Right ventricle myocardium inferior (tissue), 1 donor: ENCODE measurements at regions not wholly inside any gene's neighbourhood (a gene's known extent, or its start where the extent isn't known, plus 50 kb on each side); places are given as distances from the start of the nearest gene placed in this dataset.
"Not testable (repeated sequence)": the region's sequence is repeated elsewhere in the genome, so short reads cannot be mapped to it uniquely, and the experiment has no call there.

Source experiments
- ATAC-seq: fragments of 200-7000 bp; cut with Tn5 transposase; one replicate; pipeline ENCODE4 v1.9.1; 2020; ENCODE audit warnings: mild to moderate bottlenecking, moderate library complexity
- DNase-seq: peaks from one replicate; pipeline ENCODE4 v3.0.0; 2021; ENCODE audit errors: missing footprints
- intact Hi-C: fragments of 100-400 bp; cut with DNase I; formaldehyde crosslinking; loops from one replicate; pipeline ENCODE4 v1.11.0; 2022
- donor health status: DM: no; HTN: yes; CAD: no; lungs with severe emphysema.

DNA sequence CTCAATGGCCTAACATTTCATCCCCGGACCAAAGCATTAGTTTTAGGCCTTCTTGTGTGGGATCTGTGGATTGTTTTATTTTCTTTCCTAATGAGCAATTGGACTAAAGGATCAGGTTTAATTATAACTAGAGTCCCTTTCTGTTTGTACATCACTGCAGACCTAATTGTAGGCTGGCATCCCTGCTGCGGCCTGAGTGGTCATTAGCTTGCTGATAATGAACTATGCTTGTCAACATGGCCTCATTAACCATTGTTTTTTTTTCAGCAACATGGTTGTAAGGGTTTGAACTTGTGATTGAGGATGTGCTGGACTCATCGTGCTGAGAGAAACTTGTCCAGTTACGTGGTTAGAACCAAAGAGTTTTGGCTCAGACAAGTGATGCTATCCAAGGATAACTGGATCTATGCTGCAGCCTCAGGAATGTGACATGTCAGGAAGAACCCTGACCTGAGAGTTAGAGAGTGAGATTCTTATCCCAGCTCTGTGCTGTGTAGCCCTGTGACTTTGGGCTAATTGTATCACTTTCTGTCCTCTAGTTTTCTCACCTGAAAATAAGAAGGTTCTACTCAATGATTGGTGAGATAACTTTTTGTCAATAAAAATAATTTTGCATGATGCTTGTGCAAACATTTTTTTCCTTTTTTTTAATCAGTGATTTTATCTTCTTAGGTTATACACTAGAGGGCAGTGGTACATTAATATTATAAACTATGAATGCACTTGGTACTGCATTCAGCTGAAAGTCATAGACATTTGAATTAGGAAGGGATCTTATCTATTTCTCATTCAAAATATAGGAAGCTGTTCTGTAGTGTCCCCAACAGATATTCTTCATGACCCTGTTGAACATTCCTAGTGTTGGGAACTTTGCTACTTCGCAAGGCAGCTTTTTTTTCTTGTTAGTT lies 140.9 kb downstream of the RNF144B start:
- no peak for DNase-seq
- no peak for ATAC-seq
- intact Hi-C loops: no loop called here

DNA sequence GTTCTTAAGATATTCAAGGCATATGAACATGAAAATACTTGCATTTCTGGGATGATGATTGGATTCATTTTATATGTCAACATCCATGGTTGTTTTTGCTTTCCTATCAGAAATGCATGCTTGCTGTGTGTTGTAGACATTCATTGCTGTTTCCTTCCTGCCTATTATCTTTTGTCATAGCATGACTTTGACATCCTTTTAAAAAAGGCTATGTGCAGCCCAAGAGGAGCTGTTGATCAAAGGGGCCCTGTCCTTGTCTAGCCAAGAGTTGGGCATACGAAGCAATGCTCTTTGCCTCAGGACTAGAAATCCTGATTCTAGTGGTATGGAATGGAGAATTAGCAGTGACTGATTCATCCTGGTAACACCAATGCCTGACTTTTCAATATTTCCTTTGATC lies 143.1 kb downstream of the RNF144B start:
- intact Hi-C loops: no loop called here
- DNase-seq: no peak
- no peak for ATAC-seq

- ATAC-seq: no peak
- DNase-seq: no peak
- intact Hi-C loops: no loop called here
Observed at GRCh38 chr6:18532139-18532538, 145.0 kb downstream of the RNF144B start.

DNA sequence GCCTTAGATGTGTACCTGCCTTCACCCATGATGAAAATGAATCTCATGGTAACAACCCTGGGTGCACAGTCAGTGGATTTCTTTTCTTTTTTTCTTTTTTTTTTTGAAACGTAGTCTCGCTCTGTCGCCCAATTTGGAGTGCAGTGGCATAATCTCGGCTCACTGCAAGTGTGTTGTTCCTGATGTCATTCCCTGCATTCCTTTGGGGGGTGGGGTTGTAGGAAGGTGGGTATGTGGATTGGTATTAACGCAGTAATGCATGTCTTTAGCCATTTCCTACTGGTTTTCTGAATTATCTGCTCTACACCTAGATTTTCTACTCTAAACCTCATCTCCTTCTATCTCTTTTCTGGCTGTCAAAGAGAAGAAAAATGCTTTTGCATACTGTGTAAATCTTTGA lies 146.6 kb downstream of the RNF144B start:
- intact Hi-C loops: no loop called here
- DNase-seq (no peak), ATAC-seq (no peak)

GRCh38 chr6:18536591-18537055 lies 149.5 kb downstream of the RNF144B start:
- no peak for ATAC-seq
- intact Hi-C loops: no loop called here
- no peak for DNase-seq

GRCh38 chr6:18538315-18538714 lies 151.2 kb downstream of the RNF144B start:
- DNase-seq (no peak), ATAC-seq (no peak)
- intact Hi-C loops: no loop called here

GRCh38 chr6:18543051-18543450 lies 155.9 kb downstream of the RNF144B start:
- no peak for ATAC-seq
- no peak for DNase-seq
- intact Hi-C loops: no loop called here

DNA sequence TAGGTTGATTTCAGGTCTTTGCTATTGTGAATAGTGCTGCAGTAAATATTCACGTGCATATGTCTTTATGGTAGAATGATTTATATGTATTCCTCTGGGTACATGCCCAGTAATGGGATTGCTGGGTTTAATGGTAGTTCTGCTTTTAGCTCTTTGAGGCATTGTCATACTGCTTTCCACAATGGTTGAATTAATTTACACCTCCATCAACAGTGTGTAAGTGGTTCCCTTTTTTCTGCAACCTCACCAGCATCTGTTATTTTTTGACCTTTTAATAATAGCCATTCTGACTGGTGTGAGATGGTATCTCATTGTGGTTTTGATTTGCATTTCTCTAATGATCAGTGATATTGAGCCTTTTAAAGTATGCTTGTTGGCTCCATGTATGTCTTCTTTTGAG lies 158.0 kb downstream of the RNF144B start:
- intact Hi-C loops, ATAC-seq, DNase-seq: not testable (repeated sequence)

- intact Hi-C loops: no loop called here
- ATAC-seq (no peak), DNase-seq (no peak)
Observed at GRCh38 chr6:18545726-18546125, 158.6 kb downstream of the RNF144B start.

DNA sequence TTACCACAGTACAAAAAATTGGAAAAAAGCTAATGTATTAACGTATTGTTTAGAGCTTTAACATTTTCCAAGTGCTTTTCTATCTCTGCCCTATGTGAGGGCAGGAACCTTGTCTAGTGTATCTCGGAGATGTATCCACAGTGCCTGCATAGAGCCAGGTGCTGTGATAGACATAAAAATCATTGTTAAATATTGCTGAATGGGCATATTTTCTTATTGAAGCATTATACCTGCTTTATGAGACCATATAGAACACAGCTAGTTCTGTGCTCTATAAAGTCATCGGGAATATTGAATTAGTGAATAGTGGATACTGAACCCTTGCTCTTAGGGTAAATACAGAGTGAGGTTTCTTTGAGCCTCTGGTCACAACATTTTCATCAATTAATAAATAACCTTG lies 163.0 kb downstream of the RNF144B start:
- intact Hi-C loops: no loop called here
- no peak for ATAC-seq
- no peak for DNase-seq

DNA sequence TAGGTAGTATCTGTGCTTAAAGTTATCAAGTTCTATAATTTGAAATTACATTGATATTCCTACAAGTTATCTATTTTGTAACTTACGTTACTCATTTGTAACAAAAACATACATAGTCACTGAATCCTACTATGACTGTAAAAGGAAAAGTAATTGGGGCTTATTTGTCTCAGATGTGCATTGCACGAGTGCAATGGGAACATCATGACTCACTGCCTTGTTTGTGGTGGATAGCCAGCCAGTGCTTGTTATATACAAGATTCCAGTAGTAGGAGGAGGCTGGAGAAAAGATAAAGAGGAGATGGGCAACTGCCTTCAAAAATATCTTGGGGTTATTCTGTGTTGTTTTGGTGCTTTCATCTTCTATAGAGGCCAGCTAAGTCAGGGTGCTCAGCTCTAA lies 164.1 kb downstream of the RNF144B start:
- intact Hi-C loops: no loop called here
- no peak for DNase-seq
- no peak for ATAC-seq

DNA sequence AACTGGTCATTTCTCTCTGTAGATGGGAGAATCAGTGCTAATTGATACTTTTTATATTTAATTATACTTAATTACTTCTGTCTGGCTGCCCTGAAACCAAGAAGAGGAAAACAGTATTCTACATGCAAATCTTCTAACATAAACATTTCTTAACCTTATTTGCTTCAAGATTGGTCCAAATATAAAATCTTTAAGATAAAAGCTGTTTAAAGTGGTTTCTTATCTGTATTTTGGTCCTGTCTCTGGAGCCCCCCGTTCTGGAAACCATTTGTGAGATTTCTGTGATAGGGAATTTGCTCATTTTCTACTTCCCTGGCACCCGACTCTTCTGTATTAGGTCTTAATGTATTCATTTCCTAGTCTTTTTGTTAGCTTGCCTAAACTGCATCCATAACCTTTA lies 168.6 kb downstream of the RNF144B start:
- no peak for DNase-seq

DNA sequence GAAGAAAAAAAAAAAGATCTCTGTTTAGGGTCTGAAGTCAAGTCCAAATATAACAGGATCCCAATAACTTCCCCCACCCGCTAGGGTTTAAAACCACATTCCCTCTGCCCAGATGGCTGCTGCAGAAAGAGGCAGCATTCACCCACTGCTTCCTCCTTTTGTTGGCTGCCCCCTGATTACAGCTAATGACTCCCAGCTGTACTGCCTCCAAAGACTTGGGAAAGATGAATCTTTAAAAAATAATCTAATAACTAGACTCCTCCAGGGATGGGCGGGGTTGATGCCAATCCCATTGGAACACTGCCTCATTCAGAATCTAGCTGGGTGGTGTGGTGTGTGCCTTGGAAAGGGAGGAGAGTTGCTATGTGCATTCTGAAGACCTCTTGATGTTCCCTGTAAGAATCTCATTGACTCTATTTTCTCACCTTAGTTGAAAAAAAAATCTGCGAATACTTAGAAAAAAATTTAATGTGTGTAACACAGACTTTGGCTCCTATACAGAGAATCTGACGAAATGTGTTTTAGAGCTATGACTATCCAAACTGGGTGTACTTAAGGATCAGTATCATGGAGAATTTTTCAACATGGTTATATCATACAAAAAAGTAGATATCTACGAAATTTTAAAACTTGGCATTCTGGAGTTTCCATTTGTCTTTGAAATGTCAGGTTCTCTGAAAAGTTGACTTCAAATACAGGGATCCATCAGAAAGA lies 174.0 kb downstream of the RNF144B start:
- DNase-seq: no peak
- no peak for ATAC-seq
- intact Hi-C loops: no loop called here

More for the DNA sequence above, 168.6 kb downstream of the RNF144B start:
- no peak for ATAC-seq
- intact Hi-C loops: no loop called here

DNA sequence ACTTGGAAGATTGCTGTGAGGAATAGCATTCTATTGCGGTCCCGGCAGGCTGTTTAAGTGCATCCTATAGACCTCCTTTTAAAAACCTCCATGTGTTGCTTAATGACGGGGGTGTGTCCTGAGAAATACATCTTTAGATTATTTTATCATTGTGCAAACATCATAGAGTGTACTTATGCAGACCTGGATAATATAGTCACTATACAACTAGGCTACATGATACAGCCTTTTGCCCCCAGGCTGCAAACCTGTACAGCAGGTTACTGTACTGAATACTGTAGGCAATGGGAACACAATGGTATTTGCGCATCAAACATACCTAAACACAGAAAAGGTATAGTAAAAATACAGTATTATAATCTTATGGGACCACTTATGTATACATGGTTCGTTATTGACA lies 175.6 kb downstream of the RNF144B start:
- intact Hi-C loops: no loop called here
- DNase-seq: no peak
- ATAC-seq: no peak

- intact Hi-C loops: no loop called here
- no peak for ATAC-seq
- DNase-seq: no peak
Observed at GRCh38 chr6:18564775-18565174, 177.6 kb downstream of the RNF144B start.

DNA sequence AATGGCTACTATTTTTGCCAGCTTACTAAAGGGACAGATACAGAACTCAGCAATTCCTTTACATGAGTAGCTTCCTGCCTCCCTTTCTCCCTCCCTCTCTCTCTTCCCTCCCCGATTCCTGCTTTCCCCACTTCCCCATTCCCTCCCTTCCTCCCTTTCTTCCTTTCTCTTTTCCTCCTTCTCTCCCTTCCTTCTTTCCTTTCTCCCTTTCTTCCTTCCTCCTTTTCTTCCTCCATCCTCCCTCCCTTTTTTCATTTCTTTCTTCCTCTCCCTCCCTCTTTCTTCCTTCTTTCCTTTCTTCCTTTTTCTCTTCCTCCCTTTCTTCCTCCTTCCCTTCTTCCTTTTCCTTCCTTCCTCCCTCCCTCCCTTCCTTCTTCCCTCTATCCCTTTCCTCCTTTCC lies 178.1 kb downstream of the RNF144B start:
- ATAC-seq (no peak), DNase-seq (no peak)
- intact Hi-C loops: no loop called here

DNA sequence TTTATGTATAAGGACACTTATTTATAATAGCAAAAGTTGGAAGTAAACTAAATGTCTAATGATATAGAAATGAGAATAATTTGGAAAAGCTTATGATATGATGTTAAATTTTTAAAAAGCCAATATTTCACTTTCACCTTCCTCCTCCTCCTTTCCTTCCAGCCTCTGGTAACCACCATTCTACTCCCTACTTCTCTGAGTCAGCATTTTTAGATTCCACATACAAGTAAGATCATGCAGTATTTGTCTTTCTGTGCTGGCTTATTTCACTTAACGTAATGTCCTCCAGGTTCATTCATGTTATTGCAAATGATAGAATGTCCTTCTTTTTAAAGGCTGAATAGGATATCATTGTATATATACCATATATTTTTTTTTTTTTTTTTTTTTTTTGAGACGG lies 180.2 kb downstream of the RNF144B start:
- ATAC-seq: no peak
- DNase-seq: no peak
- intact Hi-C loops: no loop called here

DNA sequence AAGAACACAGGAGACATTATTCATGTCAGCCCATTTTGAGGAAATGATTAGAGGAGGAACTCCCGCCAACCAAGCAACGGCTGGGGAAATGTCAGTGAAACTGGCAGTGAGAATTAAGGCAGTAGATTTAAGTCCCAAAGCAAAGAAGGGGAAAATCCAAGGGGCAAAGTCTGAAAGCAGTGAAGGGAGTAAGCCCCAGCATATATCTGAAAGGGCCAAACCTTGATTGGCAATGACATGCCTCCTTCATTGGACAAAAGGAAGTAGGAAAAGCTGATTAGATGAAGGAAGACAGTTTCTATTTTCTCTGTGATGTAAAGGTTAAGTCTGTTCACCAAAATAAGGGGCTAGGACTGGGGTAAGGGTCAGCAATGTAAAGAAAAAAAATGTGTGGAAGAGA lies 190.3 kb downstream of the RNF144B start:
- intact Hi-C loops: no loop called here
- no peak for ATAC-seq
- DNase-seq: no peak

GRCh38 chr6:18579166-18579565 lies 192.0 kb downstream of the RNF144B start:
- ATAC-seq: no peak
- intact Hi-C loops: no loop called here
- DNase-seq: no peak

- DNase-seq (no peak), ATAC-seq (no peak)
- intact Hi-C loops: no loop called here
Observed at GRCh38 chr6:18579869-18580268, 192.7 kb downstream of the RNF144B start.
